Esophagus squamous epithelium (tissue), 5 donors: ENCODE measurements at regions not wholly inside any gene's neighbourhood (a gene's known extent, or its start where the extent isn't known, plus 50 kb on each side); places are given as distances from the start of the nearest gene placed in this dataset.

Source experiments
- DNase-seq: peaks from one replicate; lab custom pipeline; 2025; lab: John Stamatoyannopoulos, UW
- H3K27ac ChIP-seq, 4 donors: fragments of 200-600 bp; sonication (generic); one replicate each; pipeline ENCODE4 v1.5.1; 2016 to 2019; ENCODE audit warnings: mild to moderate bottlenecking in 1 of 4
- H3K27me3 ChIP-seq, 4 donors: fragments of 200-600 bp; sonication (generic); 1 replicate in 3 of 4; 2 replicates in 1 of 4; pipeline versions ENCODE4 v1.5.1 to v1.6.0; 2017 to 2021; ENCODE audit warnings: antibody characterized with exemption in 1 of 4
- H3K36me3 ChIP-seq, 3 donors: fragments of 200-600 bp; sonication (generic); one replicate each; pipeline ENCODE4 v1.5.1; 2016 to 2019
- H3K4me1 ChIP-seq, 3 donors: fragments of 200-600 bp; sonication (generic); one replicate each; pipeline ENCODE4 v1.5.1; 2017 to 2019
- H3K4me3 ChIP-seq, 4 donors: fragments of 200-600 bp; sonication (generic); 1 replicate in 3 of 4; 2 replicates in 1 of 4; pipeline ENCODE4 v1.5.1; 2016 to 2019; ENCODE audit warnings: mild to moderate bottlenecking in 2 of 4, moderate library complexity in 1 of 4
- H3K9me3 ChIP-seq, 3 donors: fragments of 200-600 bp; sonication (generic); one replicate each; pipeline ENCODE4 v1.5.1; 2016 to 2019
- CTCF ChIP-seq, 6 experiments: fragments of 450-650 bp in 4 of 6; fragments of 200-600 bp in 2 of 6; sonication (generic) in 2 of 6; IDR thresholded peaks; one replicate each; pipeline ENCODE4 v1.5.1; 2016 to 2019; ENCODE audit warnings: antibody characterized with exemption in 6 of 6, mild to moderate bottlenecking in 4 of 6, moderate library complexity in 4 of 6
- POLR2A ChIP-seq, 4 donors: fragments of 450-650 bp; IDR thresholded peaks; one replicate each; pipeline ENCODE4 v1.6.1; 2017; ENCODE audit warnings: antibody characterized with exemption in 4 of 4, mild to moderate bottlenecking in 4 of 4, moderate library complexity in 3 of 4
- WGBS, 2 donors: methylation state at CpG; one replicate each; pipeline ENCODE4 v1.1.5; 2018; 5-methylcytosine and 5-hydroxymethylcytosine counted together
- intact Hi-C: fragments of 100-400 bp; cut with DNase I; formaldehyde crosslinking; loops from one replicate; pipeline ENCODE4 v1.15.0; 2022
- donor health status: DM: yes; HTN: yes; CAD: no.

GRCh38 chr15:62798536-62798935 lies 244.0 kb upstream of the TPM1 start:
- intact Hi-C loops, result no loop called here
- Histone ChIP-seq H3K27me3 (no peaks in the 10 kb centered on the region), H3K27ac (no peak overlapping the region), H3K9me3 (no peaks in the 10 kb centered on the region), H3K36me3 (peaks cover 0 to 29% (median 0%) of the 10 kb centered on the region in 3 donors), H3K4me1 (no peaks in the 10 kb centered on the region), H3K4me3 (no peak overlapping the region)
- TF ChIP-seq CTCF (IDR thresholded peaks at IDR 0.05), result no peak
- TF ChIP-seq POLR2A (IDR thresholded peaks at IDR 0.05), result no peak
- WGBS, 2 donors, result 86 to 88% methylated on average over 4 to 5 of the region's 5 CpGs
- no peak for DNase-seq

GRCh38 chr15:62799037-62799436 lies 243.5 kb upstream of the TPM1 start:
- H3K27me3 ChIP-seq, result no peaks in the 10 kb centered on the region
- H3K27ac ChIP-seq, result no peak overlapping the region
- H3K9me3 ChIP-seq, result no peaks in the 10 kb centered on the region
- TF ChIP-seq CTCF (IDR thresholded peaks at IDR 0.05) (no peak), POLR2A (IDR thresholded peaks at IDR 0.05) (no peak)
- DNase-seq, result no peak
- WGBS, 2 donors, result 89 to 91% methylated on average over 5 to 6 of the region's 6 CpGs
- no peaks in the 10 kb centered on the region for H3K4me1 ChIP-seq
- no peak overlapping the region for H3K4me3 ChIP-seq
- intact Hi-C loops, result no loop called here
- H3K36me3 ChIP-seq, result peaks cover 0 to 29% (median 0%) of the 10 kb centered on the region in 3 donors

- TF ChIP-seq POLR2A (IDR thresholded peaks at IDR 0.05) (no peak), CTCF (IDR thresholded peaks at IDR 0.05) (no peak)
Observed at GRCh38 chr15:62799919-62800318, 242.6 kb upstream of the TPM1 start.

GRCh38 chr15:62802612-62803011 lies 239.9 kb upstream of the TPM1 start:
- TF ChIP-seq POLR2A (IDR thresholded peaks at IDR 0.05) (no peak), CTCF (IDR thresholded peaks at IDR 0.05) (no peak)
- Histone ChIP-seq H3K9me3 (no peaks in the 10 kb centered on the region), H3K4me3 (no peak overlapping the region), H3K27ac (no peak overlapping the region), H3K36me3 (peaks cover 0 to 39% (median 0%) of the 10 kb centered on the region in 3 donors), H3K27me3 (no peaks in the 10 kb centered on the region), H3K4me1 (no peaks in the 10 kb centered on the region)
- 61 to 74% methylated on average over 2 of the region's 2 CpGs for WGBS, 2 donors
- intact Hi-C loops, result no loop called here
- DNase-seq, result no peak

More at GRCh38 chr15:62799919-62800318, 242.6 kb upstream of the TPM1 start:
- peaks cover 0 to 29% (median 0%) of the 10 kb centered on the region in 3 donors for H3K36me3 ChIP-seq
- no peak overlapping the region for H3K4me3 ChIP-seq
- no peak overlapping the region for H3K27ac ChIP-seq
- 48 to 49% methylated on average over 2 to 3 of the region's 3 CpGs for WGBS, 2 donors
- no peaks in the 10 kb centered on the region for H3K9me3 ChIP-seq
- intact Hi-C loops, result no loop called here
- H3K4me1 ChIP-seq, result no peaks in the 10 kb centered on the region
- H3K27me3 ChIP-seq, result no peaks in the 10 kb centered on the region
- no peak for DNase-seq

GRCh38 chr15:62803856-62804400 lies 238.6 kb upstream of the TPM1 start:
- H3K27me3 ChIP-seq, result no peaks in the 10 kb centered on the region
- DNase-seq, result no peak
- peaks cover 0 to 32% (median 0%) of the 10 kb centered on the region in 3 donors for H3K36me3 ChIP-seq
- intact Hi-C loops, result no loop called here
- H3K27ac ChIP-seq, result no peak overlapping the region
- H3K4me3 ChIP-seq, result no peak overlapping the region
- H3K4me1 ChIP-seq, result no peaks in the 10 kb centered on the region
- TF ChIP-seq POLR2A (IDR thresholded peaks at IDR 0.05) (no peak), CTCF (IDR thresholded peaks at IDR 0.05) (no peak)
- H3K9me3 ChIP-seq, result no peaks in the 10 kb centered on the region
- 53 to 89% methylated on average over 5 of the region's 5 CpGs for WGBS, 2 donors
